Breast epithelium (tissue), 4 donors: ENCODE measurements at regions not wholly inside any gene's neighbourhood (a gene's known extent, or its start where the extent isn't known, plus 50 kb on each side); places are given as distances from the start of the nearest gene placed in this dataset.
"Not testable (repeated sequence)": the region's sequence is repeated elsewhere in the genome, so short reads cannot be mapped to it uniquely, and the experiment has no call there.

Experiments
- DNase-seq, 2 donors: peaks; one replicate each; pipeline ENCODE4 v3.0.0-alpha.2; 2019; ENCODE audit warnings: low spot score in 2 of 2
- H3K27ac ChIP-seq, 2 donors: fragments of 200-600 bp; sonication (generic) in 1 of 2; one replicate each; pipeline ENCODE4 v1.5.1; 2016 to 2019; ENCODE audit warnings: mild to moderate bottlenecking in 1 of 2
- H3K27me3 ChIP-seq, 2 donors: fragments of 200-600 bp; sonication (generic) in 1 of 2; one replicate each; pipeline versions ENCODE4 v1.5.1 to v1.6.0; 2017 to 2019; ENCODE audit warnings: control low read depth in 1 of 2, mild to moderate bottlenecking in 1 of 2
- H3K36me3 ChIP-seq: fragments of 200-600 bp; one replicate; pipeline ENCODE4 v1.5.1; 2019
- H3K4me1 ChIP-seq, 2 donors: fragments of 200-600 bp; sonication (generic); one replicate each; pipeline ENCODE4 v1.5.1; 2016 to 2019; ENCODE audit warnings: control low read depth in 1 of 2
- H3K4me3 ChIP-seq, 3 donors: fragments of 200-600 bp; sonication (generic); 1 replicate in 2 of 3; 2 replicates in 1 of 3; pipeline ENCODE4 v1.5.1; 2016 to 2019; ENCODE audit warnings: mild to moderate bottlenecking in 3 of 3, moderate library complexity in 2 of 3
- H3K9me3 ChIP-seq, 2 donors: fragments of 200-600 bp; sonication (generic) in 1 of 2; one replicate each; pipeline ENCODE4 v1.5.1; 2016 to 2019; ENCODE audit warnings: control low read depth in 1 of 2
- CTCF ChIP-seq, 3 donors: fragments of 450-650 bp; IDR thresholded peaks; one replicate each; pipeline ENCODE4 v1.5.1; 2016 to 2017; ENCODE audit warnings: antibody characterized with exemption in 3 of 3, mild to moderate bottlenecking in 3 of 3, moderate library complexity in 3 of 3
- POLR2A ChIP-seq: fragments of 450-650 bp; IDR thresholded peaks from one replicate; pipeline ENCODE4 v1.6.1; 2016; ENCODE audit warnings: antibody characterized with exemption, mild to moderate bottlenecking, moderate library complexity
- POLR2AphosphoS5 ChIP-seq, 3 donors: sonication (generic); formaldehyde crosslinking; IDR thresholded peaks; one replicate each; pipeline ENCODE4 v1.6.1; 2017; ENCODE audit warnings: antibody characterized with exemption in 3 of 3
- intact Hi-C: fragments of 100-400 bp; cut with DNase I; formaldehyde crosslinking; loops from one replicate; pipeline ENCODE4 v1.15.1; 2023; ENCODE audit warnings: low total_unique reads

GRCh38 chr9:75358846-75359245, 270.5 kb downstream of the OSTF1 start:
- DNase-seq, result no peak
- Histone ChIP-seq H3K27ac (no peak overlapping the region), H3K4me3 (no peak overlapping the region), H3K36me3 (no peaks in the 10 kb centered on the region), H3K4me1 (no peaks in the 10 kb centered on the region), H3K9me3 (peaks cover 5 to 19% of the 10 kb centered on the region in 2 donors), H3K27me3 (no peaks in the 10 kb centered on the region)
- TF ChIP-seq CTCF (IDR thresholded peaks at IDR 0.05), result no peak
- TF ChIP-seq POLR2A, result no peak
- TF ChIP-seq POLR2AphosphoS5 (IDR thresholded peaks at IDR 0.05), result no peak
- intact Hi-C loops, result no loop called here

- no peaks in the 10 kb centered on the region for H3K4me1 ChIP-seq
- H3K4me3 ChIP-seq, result no peak overlapping the region
- intact Hi-C loops, result no loop called here
- peaks cover 5 to 19% of the 10 kb centered on the region in 2 donors for H3K9me3 ChIP-seq
- no peaks in the 10 kb centered on the region for H3K36me3 ChIP-seq
- TF ChIP-seq CTCF (IDR thresholded peaks at IDR 0.05), result no peak
- TF ChIP-seq POLR2A, result no peak
- TF ChIP-seq POLR2AphosphoS5 (IDR thresholded peaks at IDR 0.05), result no peak
- no peak for DNase-seq
- H3K27ac ChIP-seq, result no peak overlapping the region
- no peaks in the 10 kb centered on the region for H3K27me3 ChIP-seq
These were observed 271.3 kb downstream of the OSTF1 start for GRCh38 chr9:75359638-75360037.

GRCh38 chr9:75360252-75360651, 271.9 kb downstream of the OSTF1 start:
- no peak overlapping the region for H3K27ac ChIP-seq
- no peaks in the 10 kb centered on the region for H3K27me3 ChIP-seq
- TF ChIP-seq CTCF (IDR thresholded peaks at IDR 0.05) (no peak), POLR2A (no peak), POLR2AphosphoS5 (IDR thresholded peaks at IDR 0.05) (no peak)
- no peak overlapping the region for H3K4me3 ChIP-seq
- DNase-seq, result no peak
- H3K9me3 ChIP-seq, result peaks cover 5 to 19% of the 10 kb centered on the region in 2 donors
- no peaks in the 10 kb centered on the region for H3K4me1 ChIP-seq
- intact Hi-C loops, result no loop called here
- H3K36me3 ChIP-seq, result no peaks in the 10 kb centered on the region

GRCh38 chr9:75362446-75362845, 274.1 kb downstream of the OSTF1 start:
- H3K27me3 ChIP-seq, intact Hi-C loops, H3K4me3 ChIP-seq, DNase-seq, H3K27ac ChIP-seq, H3K4me1 ChIP-seq, H3K36me3 ChIP-seq: not testable (repeated sequence)
- peaks cover 5 to 19% of the 10 kb centered on the region in 2 donors for H3K9me3 ChIP-seq

- H3K9me3 ChIP-seq, result peaks cover 5 to 19% of the 10 kb centered on the region in 2 donors
- H3K4me1 ChIP-seq, result no peaks in the 10 kb centered on the region
- no peak for DNase-seq
- intact Hi-C loops, result no loop called here
- H3K27ac ChIP-seq, result no peak overlapping the region
- H3K4me3 ChIP-seq, result no peak overlapping the region
- H3K27me3 ChIP-seq, result no peaks in the 10 kb centered on the region
- no peaks in the 10 kb centered on the region for H3K36me3 ChIP-seq
- no peak for TF ChIP-seq CTCF (IDR thresholded peaks at IDR 0.05)
- no peak for TF ChIP-seq POLR2AphosphoS5 (IDR thresholded peaks at IDR 0.05)
- no peak for TF ChIP-seq POLR2A
These were observed 276.9 kb downstream of the OSTF1 start for GRCh38 chr9:75365196-75365595.

GRCh38 chr9:75369989-75370388, 281.7 kb downstream of the OSTF1 start:
- Histone ChIP-seq H3K27me3 (no peaks in the 10 kb centered on the region), H3K36me3 (no peaks in the 10 kb centered on the region), H3K4me1 (no peaks in the 10 kb centered on the region), H3K27ac (no peak overlapping the region), H3K4me3 (no peak overlapping the region), H3K9me3 (peaks cover 0 to 6% of the 10 kb centered on the region in 2 donors)
- intact Hi-C loops, result no loop called here
- TF ChIP-seq CTCF (IDR thresholded peaks at IDR 0.05) (no peak), POLR2A (no peak), POLR2AphosphoS5 (IDR thresholded peaks at IDR 0.05) (no peak)
- no peak for DNase-seq
